HepG2 (cell line): ENCODE measurements at regions not wholly inside any gene's neighbourhood (a gene's known extent, or its start where the extent isn't known, plus 50 kb on each side); places are given as distances from the start of the nearest gene placed in this dataset.
A peak's percentile ranks its signal among the peaks of the same experiment; 100 is the strongest.

Source experiments
- ADNP ChIP-seq: sonication (generic); formaldehyde crosslinking; IDR thresholded peaks from 2 replicates; pipeline ENCODE4 v1.4.0; 2020; ENCODE audit warnings: missing genetic modification reagents
- BCL6 ChIP-seq: IDR thresholded peaks from 2 replicates; pipeline ENCODE4 v1.6.1; 2016; ENCODE audit warnings: missing genetic modification reagents, missing compliant biosample characterization
- FIP1L1 ChIP-seq: fragments of 200-400 bp; formaldehyde crosslinking; IDR thresholded peaks from 2 replicates; pipeline ENCODE4 v1.6.1; 2018; ENCODE audit warnings: low read depth, mild to moderate bottlenecking, low read length, moderate library complexity, borderline replicate concordance; ENCODE audit not compliant: insufficient read depth
- FOXA3 ChIP-seq: IDR thresholded peaks from 2 replicates; pipeline ENCODE4 v1.6.1; 2016; ENCODE audit warnings: missing genetic modification reagents, missing compliant biosample characterization
- FOXP1 ChIP-seq, 2 experiments: fragments of 450-650 bp in 1 of 2; IDR thresholded peaks; 2 replicates each; pipeline ENCODE4 v1.6.1; 2017 to 2018; ENCODE audit warnings: antibody characterized with exemption in 1 of 2
- GABPB1 ChIP-seq: IDR thresholded peaks from 2 replicates; pipeline ENCODE4 v1.6.1; 2016; ENCODE audit warnings: mild to moderate bottlenecking, missing genetic modification reagents, moderate library complexity, missing compliant biosample characterization
- HNF4A ChIP-seq: sonication (generic); formaldehyde crosslinking; IDR thresholded peaks from 2 replicates; pipeline ENCODE4 v1.4.0; 2020; ENCODE audit warnings: missing genetic modification reagents
- KDM4B ChIP-seq: sonication (generic); formaldehyde crosslinking; IDR thresholded peaks from 2 replicates; pipeline ENCODE4 v1.4.0; 2020; ENCODE audit warnings: missing genetic modification reagents
- MAFK ChIP-seq, 2 experiments: IDR thresholded peaks in 1 of 2; conservative IDR thresholded peaks in 1 of 2; 2 replicates each; pipeline ENCODE4 v1.6.1; 2011; ENCODE audit warnings: improper control_type of control experiment in 2 of 2, low read length in 2 of 2
- MATR3 ChIP-seq: sonication (generic); formaldehyde crosslinking; IDR thresholded peaks from 2 replicates; pipeline ENCODE4 v1.4.0; 2020; ENCODE audit warnings: missing genetic modification reagents
- MIER3 ChIP-seq: IDR thresholded peaks from 2 replicates; pipeline ENCODE4 v1.6.1; 2016; ENCODE audit warnings: missing compliant biosample characterization, borderline replicate concordance
- NCOA2 ChIP-seq: sonication (generic); formaldehyde crosslinking; IDR thresholded peaks from 2 replicates; pipeline ENCODE4 v1.8.0; 2022; ENCODE audit warnings: inconsistent platforms
- NRL ChIP-seq: sonication (generic); formaldehyde crosslinking; IDR thresholded peaks from 2 replicates; pipeline ENCODE4 v1.5.0; 2020; ENCODE audit warnings: missing genetic modification reagents, mild to moderate bottlenecking, moderate library complexity, borderline replicate concordance
- REPIN1 ChIP-seq: sonication (generic); formaldehyde crosslinking; IDR thresholded peaks from 2 replicates; pipeline ENCODE4 v1.8.0; 2022; ENCODE audit warnings: missing genetic modification reagents, low read depth, mild to moderate bottlenecking, borderline replicate concordance
- REXO4 ChIP-seq: sonication (generic); formaldehyde crosslinking; IDR thresholded peaks from 2 replicates; pipeline ENCODE4 v1.8.0; 2022; ENCODE audit warnings: missing genetic modification reagents, mild to moderate bottlenecking, borderline replicate concordance
- SAP130 ChIP-seq: IDR thresholded peaks from 2 replicates; pipeline ENCODE4 v1.6.1; 2016; ENCODE audit warnings: low read depth
- SIN3A ChIP-seq: IDR thresholded peaks from 2 replicates; pipeline ENCODE4 v1.6.1; 2011; ENCODE audit warnings: low read depth, mild to moderate bottlenecking, control low read depth, low read length, borderline replicate concordance
- ZFP82 ChIP-seq: sonication (generic); formaldehyde crosslinking; IDR thresholded peaks from 2 replicates; pipeline ENCODE4 v1.5.1; 2020; ENCODE audit warnings: mild to moderate bottlenecking, missing genetic modification reagents, borderline replicate concordance
- ZIK1 ChIP-seq: sonication (generic); formaldehyde crosslinking; IDR thresholded peaks from 2 replicates; pipeline ENCODE4 v1.5.0; 2020; ENCODE audit warnings: mild to moderate bottlenecking, low read depth, missing genetic modification reagents, borderline replicate concordance
- ZNF234 ChIP-seq: sonication (generic); formaldehyde crosslinking; conservative IDR thresholded peaks from 2 replicates; pipeline ENCODE4 v1.5.1; 2020; ENCODE audit warnings: mild to moderate bottlenecking, missing genetic modification reagents
- ZNF382 ChIP-seq: sonication (generic); formaldehyde crosslinking; IDR thresholded peaks from 2 replicates; pipeline ENCODE4 v1.5.0; 2020; ENCODE audit warnings: missing genetic modification reagents, mild to moderate bottlenecking, borderline replicate concordance
- ZNF572 ChIP-seq: sonication (generic); formaldehyde crosslinking; IDR thresholded peaks from 2 replicates; pipeline ENCODE4 v1.5.1; 2020; ENCODE audit warnings: mild to moderate bottlenecking, missing genetic modification reagents
- ZNF75D ChIP-seq: sonication (generic); formaldehyde crosslinking; IDR thresholded peaks from 2 replicates; pipeline ENCODE4 v1.8.1; 2023; ENCODE audit warnings: missing genetic modification reagents, mild to moderate bottlenecking, borderline replicate concordance
- ZNF792 ChIP-seq: IDR thresholded peaks from 2 replicates; pipeline ENCODE4 v1.6.1; 2016
- TF ChIP-seq, protein P1 (sequence below): IDR thresholded peaks from 2 replicates; pipeline ENCODE4 v1.6.1; 2016; ENCODE audit warnings: mild to moderate bottlenecking
- TF ChIP-seq, protein P2 (sequence below): sonication (generic); formaldehyde crosslinking; IDR thresholded peaks from 2 replicates; pipeline ENCODE4 v1.5.1; 2020; ENCODE audit warnings: mild to moderate bottlenecking, missing genetic modification reagents, moderate library complexity
- TF ChIP-seq, protein P3 (sequence below): IDR thresholded peaks from 2 replicates; pipeline ENCODE4 v1.6.1; 2012; ENCODE audit warnings: inconsistent platforms
- TF ChIP-seq, protein P4 (sequence below): sonication (generic); formaldehyde crosslinking; IDR thresholded peaks from 2 replicates; pipeline ENCODE4 v1.5.0; 2020; ENCODE audit warnings: missing genetic modification reagents, mild to moderate bottlenecking, borderline replicate concordance
- TF ChIP-seq, protein P5 (sequence below): sonication (generic); formaldehyde crosslinking; IDR thresholded peaks from 2 replicates; pipeline ENCODE4 v1.5.1; 2020; ENCODE audit warnings: missing genetic modification reagents, mild to moderate bottlenecking, borderline replicate concordance

DNA sequence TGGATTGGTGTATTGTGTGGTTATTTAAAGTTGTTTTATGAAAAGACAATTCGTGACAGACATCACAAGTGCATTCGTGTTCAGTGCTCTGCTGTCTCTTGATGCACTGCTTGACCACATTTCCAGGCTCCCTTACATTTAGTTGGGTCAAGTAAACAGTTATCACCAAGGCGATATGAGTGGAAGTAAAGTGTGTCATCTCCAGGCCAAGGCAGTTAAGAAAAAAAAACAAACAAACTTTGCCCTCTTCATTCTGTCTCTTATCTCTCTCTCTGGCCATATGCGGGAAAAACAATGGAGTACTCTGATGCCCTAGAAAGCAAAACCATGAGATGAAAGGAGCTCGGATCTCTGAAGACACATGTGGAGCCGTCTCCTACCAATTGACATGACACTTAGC lies 131.1 kb downstream of the DSEL start (continued):
- TF ChIP-seq KDM4B (CRISPR knock-in tag) (no peak), GABPB1 (CRISPR knock-in tag) (no peak), REPIN1 (CRISPR knock-in tag) (no peak), SIN3A (no peak), ADNP (CRISPR knock-in tag) (no peak), MIER3 (CRISPR knock-in tag) (0 out of 2 replicates have a peak, but pooled peaks have one; percentile 7), REXO4 (CRISPR knock-in tag) (no peak), ZNF75D (CRISPR knock-in tag) (no peak), FOXA3 (CRISPR knock-in tag) (0 out of 2 replicates have a peak, but pooled peaks have one; percentile 37), MAFK (conservative IDR thresholded peaks at IDR 0.05 in 1 of 2, IDR thresholded peaks at IDR 0.05 in 1 of 2; ENCODE audit: low read length in 2 of 2) (no peak), ZIK1 (CRISPR knock-in tag) (no peak), ZFP82 (CRISPR knock-in tag) (no peak), ZNF572 (no peak), FIP1L1 (no peak), BCL6 (CRISPR knock-in tag) (peak; percentile 94), HNF4A (peak; percentile 57), MATR3 (CRISPR knock-in tag) (no peak), SAP130 (CRISPR knock-in tag) (0 out of 2 replicates have a peak, but pooled peaks have one; percentile 8), NCOA2 (CRISPR knock-in tag) (no peak), ZNF792 (no peak), ZNF382 (CRISPR knock-in tag) (no peak), NRL (no peak), ZNF234 (CRISPR knock-in tag) (no peak), FOXP1 (IDR thresholded peaks at IDR 0.05) (no peak), FOXP1 (CRISPR knock-in tag; IDR thresholded peaks at IDR 0.05) (peak; percentile 61; the same call in 1 of the 2 replicates)
- TF ChIP-seq, protein P1, sequence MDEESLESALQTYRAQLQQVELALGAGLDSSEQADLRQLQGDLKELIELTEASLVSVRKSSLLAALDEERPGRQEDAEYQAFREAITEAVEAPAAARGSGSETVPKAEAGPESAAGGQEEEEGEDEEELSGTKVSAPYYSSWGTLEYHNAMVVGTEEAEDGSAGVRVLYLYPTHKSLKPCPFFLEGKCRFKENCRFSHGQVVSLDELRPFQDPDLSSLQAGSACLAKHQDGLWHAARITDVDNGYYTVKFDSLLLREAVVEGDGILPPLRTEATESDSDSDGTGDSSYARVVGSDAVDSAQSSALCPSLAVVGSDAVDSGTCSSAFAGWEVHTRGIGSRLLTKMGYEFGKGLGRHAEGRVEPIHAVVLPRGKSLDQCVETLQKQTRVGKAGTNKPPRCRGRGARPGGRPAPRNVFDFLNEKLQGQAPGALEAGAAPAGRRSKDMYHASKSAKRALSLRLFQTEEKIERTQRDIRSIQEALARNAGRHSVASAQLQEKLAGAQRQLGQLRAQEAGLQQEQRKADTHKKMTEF (CRISPR knock-in tag): no peak
- TF ChIP-seq, protein P2, sequence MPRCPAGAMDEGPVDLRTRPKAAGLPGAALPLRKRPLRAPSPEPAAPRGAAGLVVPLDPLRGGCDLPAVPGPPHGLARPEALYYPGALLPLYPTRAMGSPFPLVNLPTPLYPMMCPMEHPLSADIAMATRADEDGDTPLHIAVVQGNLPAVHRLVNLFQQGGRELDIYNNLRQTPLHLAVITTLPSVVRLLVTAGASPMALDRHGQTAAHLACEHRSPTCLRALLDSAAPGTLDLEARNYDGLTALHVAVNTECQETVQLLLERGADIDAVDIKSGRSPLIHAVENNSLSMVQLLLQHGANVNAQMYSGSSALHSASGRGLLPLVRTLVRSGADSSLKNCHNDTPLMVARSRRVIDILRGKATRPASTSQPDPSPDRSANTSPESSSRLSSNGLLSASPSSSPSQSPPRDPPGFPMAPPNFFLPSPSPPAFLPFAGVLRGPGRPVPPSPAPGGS (CRISPR knock-in tag): no peak
- TF ChIP-seq, protein P3, sequence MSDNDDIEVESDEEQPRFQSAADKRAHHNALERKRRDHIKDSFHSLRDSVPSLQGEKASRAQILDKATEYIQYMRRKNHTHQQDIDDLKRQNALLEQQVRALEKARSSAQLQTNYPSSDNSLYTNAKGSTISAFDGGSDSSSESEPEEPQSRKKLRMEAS: 0 out of 2 replicates have a peak, but pooled peaks have one; percentile 8
- TF ChIP-seq, protein P4, sequence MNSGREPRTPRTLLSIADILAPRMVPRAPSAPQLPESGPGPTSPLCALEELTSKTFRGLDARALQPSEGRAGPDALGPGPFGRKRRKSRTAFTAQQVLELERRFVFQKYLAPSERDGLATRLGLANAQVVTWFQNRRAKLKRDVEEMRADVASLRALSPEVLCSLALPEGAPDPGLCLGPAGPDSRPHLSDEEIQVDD: no peak
- TF ChIP-seq, protein P5, sequence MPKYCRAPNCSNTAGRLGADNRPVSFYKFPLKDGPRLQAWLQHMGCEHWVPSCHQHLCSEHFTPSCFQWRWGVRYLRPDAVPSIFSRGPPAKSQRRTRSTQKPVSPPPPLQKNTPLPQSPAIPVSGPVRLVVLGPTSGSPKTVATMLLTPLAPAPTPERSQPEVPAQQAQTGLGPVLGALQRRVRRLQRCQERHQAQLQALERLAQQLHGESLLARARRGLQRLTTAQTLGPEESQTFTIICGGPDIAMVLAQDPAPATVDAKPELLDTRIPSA (CRISPR knock-in tag): no peak
